ENCODE measurements at regions not wholly inside any gene's neighbourhood (a gene's known extent, or its start where the extent isn't known, plus 50 kb on each side); places are given as distances from the start of the nearest gene placed in this dataset.

- Histone ChIP-seq H4K91ac (ENCODE audit: low read depth, low read length, poor library complexity) (no peak overlapping the region), H3K4me3 (ENCODE audit: low read length in 2 of 2) (no peak overlapping the region), H4K8ac (ENCODE audit: low read depth, low read length) (no peak overlapping the region), H2AFZ (ENCODE audit: low read length) (no peak overlapping the region), H2BK15ac (ENCODE audit: low read length) (no peak overlapping the region), H3K9ac (ENCODE audit: low read depth, low read length, poor library complexity) (no peak overlapping the region), H2BK12ac (ENCODE audit: low read length) (no peak overlapping the region), H2BK120ac (ENCODE audit: low read depth, low read length) (no peak overlapping the region), H3K4me1 (ENCODE audit: control insufficient read depth in 2 of 2, insufficient read depth in 1 of 2, low read depth in 1 of 2, low read length in 2 of 2) (no peaks in the 10 kb centered on the region), H2AK5ac (ENCODE audit: low read depth, low read length) (no peak overlapping the region), H3K23ac (ENCODE audit: low read depth, low read length, poor library complexity) (no peak overlapping the region), H3K36me3 (replicated peaks in 1 of 2; ENCODE audit: control insufficient read depth in 2 of 2, insufficient read depth in 2 of 2, low read length in 2 of 2) (no peaks in the 10 kb centered on the region), H2BK5ac (ENCODE audit: low read length) (no peak overlapping the region), H3K79me1 (ENCODE audit: low read depth, low read length) (no peaks in the 10 kb centered on the region), H3K14ac (ENCODE audit: low read length) (no peak overlapping the region), H3K4me2 (ENCODE audit: insufficient read depth, low read length, poor library complexity, severe bottlenecking) (no peak overlapping the region), H3K9me3 (replicated peaks in 1 of 2; ENCODE audit: control insufficient read depth in 2 of 2, insufficient read depth in 1 of 2, low read depth in 1 of 2, low read length in 2 of 2) (no peaks in the 10 kb centered on the region), H3K18ac (ENCODE audit: low read length) (no peak overlapping the region), H3K27ac (replicated peaks; ENCODE audit: low read length) (no peak overlapping the region), H3K4ac (ENCODE audit: low read length) (no peak overlapping the region), H3K27me3 (ENCODE audit: control insufficient read depth in 3 of 3, insufficient read depth in 3 of 3, low read depth in 1 of 3, low read length in 3 of 3) (no peaks in the 10 kb centered on the region)
- WGBS, 2 donors (ENCODE audit: extremely low coverage in 2 of 2, insufficient read length in 2 of 2, insufficient replicate concordance in 1 of 2) = no CpG with 5 or more reads among the region's 8 CpGs
- no peak for DNase-seq (ENCODE audit: low spot score)
Observed at GRCh38 chr3:146685050-146685814, 80.1 kb upstream of the PLSCR5 start.

- Histone ChIP-seq H4K91ac (ENCODE audit: low read depth, low read length, poor library complexity) (no peak overlapping the region), H3K4me2 (ENCODE audit: insufficient read depth, low read length, poor library complexity, severe bottlenecking) (no peak overlapping the region), H3K9ac (ENCODE audit: low read depth, low read length, poor library complexity) (no peak overlapping the region), H2BK15ac (ENCODE audit: low read length) (no peak overlapping the region), H3K23ac (ENCODE audit: low read depth, low read length, poor library complexity) (no peak overlapping the region), H3K27ac (replicated peaks; ENCODE audit: low read length) (no peak overlapping the region), H3K14ac (ENCODE audit: low read length) (no peak overlapping the region), H3K9me3 (replicated peaks in 1 of 2; ENCODE audit: control insufficient read depth in 2 of 2, insufficient read depth in 1 of 2, low read depth in 1 of 2, low read length in 2 of 2) (no peaks in the 10 kb centered on the region), H3K27me3 (ENCODE audit: control insufficient read depth in 3 of 3, insufficient read depth in 3 of 3, low read depth in 1 of 3, low read length in 3 of 3) (no peaks in the 10 kb centered on the region), H4K8ac (ENCODE audit: low read depth, low read length) (no peak overlapping the region), H2BK120ac (ENCODE audit: low read depth, low read length) (no peak overlapping the region), H3K36me3 (replicated peaks in 1 of 2; ENCODE audit: control insufficient read depth in 2 of 2, insufficient read depth in 2 of 2, low read length in 2 of 2) (no peaks in the 10 kb centered on the region), H3K4me1 (ENCODE audit: control insufficient read depth in 2 of 2, insufficient read depth in 1 of 2, low read depth in 1 of 2, low read length in 2 of 2) (no peaks in the 10 kb centered on the region), H3K79me1 (ENCODE audit: low read depth, low read length) (no peaks in the 10 kb centered on the region), H2BK12ac (ENCODE audit: low read length) (no peak overlapping the region), H3K4me3 (ENCODE audit: low read length in 2 of 2) (no peak overlapping the region), H3K4ac (ENCODE audit: low read length) (no peak overlapping the region), H2AK5ac (ENCODE audit: low read depth, low read length) (no peak overlapping the region), H2BK5ac (ENCODE audit: low read length) (no peak overlapping the region), H3K18ac (ENCODE audit: low read length) (no peak overlapping the region), H2AFZ (ENCODE audit: low read length) (no peak overlapping the region)
- DNase-seq (ENCODE audit: low spot score) = no peak
- no CpG with 5 or more reads among the region's 5 CpGs for WGBS, 2 donors (ENCODE audit: extremely low coverage in 2 of 2, insufficient read length in 2 of 2, insufficient replicate concordance in 1 of 2)
Observed at GRCh38 chr3:146682171-146682570, 77.0 kb upstream of the PLSCR5 start.

GRCh38 chr3:146680617-146681016 lies 75.5 kb upstream of the PLSCR5 start:
- Histone ChIP-seq H2AFZ (ENCODE audit: low read length) (no peak overlapping the region), H3K4me1 (ENCODE audit: control insufficient read depth in 2 of 2, insufficient read depth in 1 of 2, low read depth in 1 of 2, low read length in 2 of 2) (no peaks in the 10 kb centered on the region), H3K27ac (replicated peaks; ENCODE audit: low read length) (no peak overlapping the region), H4K91ac (ENCODE audit: low read depth, low read length, poor library complexity) (no peak overlapping the region), H2BK12ac (ENCODE audit: low read length) (no peak overlapping the region), H3K9me3 (replicated peaks in 1 of 2; ENCODE audit: control insufficient read depth in 2 of 2, insufficient read depth in 1 of 2, low read depth in 1 of 2, low read length in 2 of 2) (no peaks in the 10 kb centered on the region), H3K4ac (ENCODE audit: low read length) (no peak overlapping the region), H3K9ac (ENCODE audit: low read depth, low read length, poor library complexity) (no peak overlapping the region), H3K18ac (ENCODE audit: low read length) (no peak overlapping the region), H4K8ac (ENCODE audit: low read depth, low read length) (no peak overlapping the region), H3K4me3 (ENCODE audit: low read length in 2 of 2) (no peak overlapping the region), H3K14ac (ENCODE audit: low read length) (no peak overlapping the region), H3K27me3 (ENCODE audit: control insufficient read depth in 3 of 3, insufficient read depth in 3 of 3, low read depth in 1 of 3, low read length in 3 of 3) (no peaks in the 10 kb centered on the region), H3K79me1 (ENCODE audit: low read depth, low read length) (no peaks in the 10 kb centered on the region), H2BK15ac (ENCODE audit: low read length) (no peak overlapping the region), H2BK5ac (ENCODE audit: low read length) (no peak overlapping the region), H2AK5ac (ENCODE audit: low read depth, low read length) (no peak overlapping the region), H3K36me3 (replicated peaks in 1 of 2; ENCODE audit: control insufficient read depth in 2 of 2, insufficient read depth in 2 of 2, low read length in 2 of 2) (no peaks in the 10 kb centered on the region), H3K4me2 (ENCODE audit: insufficient read depth, low read length, poor library complexity, severe bottlenecking) (no peak overlapping the region), H3K23ac (ENCODE audit: low read depth, low read length, poor library complexity) (no peak overlapping the region), H2BK120ac (ENCODE audit: low read depth, low read length) (no peak overlapping the region)
- WGBS, 2 donors (ENCODE audit: extremely low coverage in 2 of 2, insufficient read length in 2 of 2, insufficient replicate concordance in 1 of 2) = no CpG with 5 or more reads among the region's 4 CpGs
- DNase-seq (ENCODE audit: low spot score) = no peak

- H4K8ac ChIP-seq (ENCODE audit: low read depth, low read length) = no peak overlapping the region
- no peak overlapping the region for H2AK5ac ChIP-seq (ENCODE audit: low read depth, low read length)
- DNase-seq (ENCODE audit: low spot score) = no peak
- no CpG with 5 or more reads among the region's 3 CpGs for WGBS, 2 donors (ENCODE audit: extremely low coverage in 2 of 2, insufficient read length in 2 of 2, insufficient replicate concordance in 1 of 2)
- no peaks in the 10 kb centered on the region for H3K9me3 ChIP-seq (replicated peaks in 1 of 2; ENCODE audit: control insufficient read depth in 2 of 2, insufficient read depth in 1 of 2, low read depth in 1 of 2, low read length in 2 of 2)
- H3K27ac ChIP-seq (replicated peaks; ENCODE audit: low read length) = no peak overlapping the region
- no peak overlapping the region for H3K14ac ChIP-seq (ENCODE audit: low read length)
- H3K23ac ChIP-seq (ENCODE audit: low read depth, low read length, poor library complexity) = no peak overlapping the region
- no peaks in the 10 kb centered on the region for H3K36me3 ChIP-seq (replicated peaks in 1 of 2; ENCODE audit: control insufficient read depth in 2 of 2, insufficient read depth in 2 of 2, low read length in 2 of 2)
- H2BK12ac ChIP-seq (ENCODE audit: low read length) = no peak overlapping the region
- no peak overlapping the region for H2BK5ac ChIP-seq (ENCODE audit: low read length)
- H3K4me3 ChIP-seq (ENCODE audit: low read length in 2 of 2) = no peak overlapping the region
- no peak overlapping the region for H3K4me2 ChIP-seq (ENCODE audit: insufficient read depth, low read length, poor library complexity, severe bottlenecking)
- H3K4ac ChIP-seq (ENCODE audit: low read length) = no peak overlapping the region
- H2BK15ac ChIP-seq (ENCODE audit: low read length) = no peak overlapping the region
- no peak overlapping the region for H4K91ac ChIP-seq (ENCODE audit: low read depth, low read length, poor library complexity)
- no peak overlapping the region for H3K18ac ChIP-seq (ENCODE audit: low read length)
- H3K9ac ChIP-seq (ENCODE audit: low read depth, low read length, poor library complexity) = no peak overlapping the region
- no peak overlapping the region for H2BK120ac ChIP-seq (ENCODE audit: low read depth, low read length)
- H3K27me3 ChIP-seq (ENCODE audit: control insufficient read depth in 3 of 3, insufficient read depth in 3 of 3, low read depth in 1 of 3, low read length in 3 of 3) = no peaks in the 10 kb centered on the region
- no peaks in the 10 kb centered on the region for H3K79me1 ChIP-seq (ENCODE audit: low read depth, low read length)
- H3K4me1 ChIP-seq (ENCODE audit: control insufficient read depth in 2 of 2, insufficient read depth in 1 of 2, low read depth in 1 of 2, low read length in 2 of 2) = no peaks in the 10 kb centered on the region
- H2AFZ ChIP-seq (ENCODE audit: low read length) = no peak overlapping the region
Observed at GRCh38 chr3:146679995-146680394, 74.8 kb upstream of the PLSCR5 start.
